Astrocyte of the spinal cord (primary cell): ENCODE measurements at regions not wholly inside any gene's neighbourhood (a gene's known extent, or its start where the extent isn't known, plus 50 kb on each side); places are given as distances from the start of the nearest gene placed in this dataset.

ENCODE experiments used
- DNase-seq: peaks from one replicate; pipeline ENCODE4 v3.0.0; 2011; ENCODE audit warnings: low read depth, low spot score
- H3K4me3 ChIP-seq: 2 replicates; pipeline ENCODE4 v1.5.1; 2011; ENCODE audit warnings: low read depth, mild to moderate bottlenecking, low read length, moderate library complexity
- in situ Hi-C: cut with HindIII; loops from 2 replicates; pipeline ENCODE4 v1.10.0; 2017; ENCODE audit warnings: low sequenced_read_pairs
- TF ChIP-seq, protein P1 (sequence below): IDR thresholded peaks from 2 replicates; pipeline ENCODE4 v1.5.1; 2012; ENCODE audit warnings: low read depth, mild to moderate bottlenecking, low read length, inconsistent platforms

DNA sequence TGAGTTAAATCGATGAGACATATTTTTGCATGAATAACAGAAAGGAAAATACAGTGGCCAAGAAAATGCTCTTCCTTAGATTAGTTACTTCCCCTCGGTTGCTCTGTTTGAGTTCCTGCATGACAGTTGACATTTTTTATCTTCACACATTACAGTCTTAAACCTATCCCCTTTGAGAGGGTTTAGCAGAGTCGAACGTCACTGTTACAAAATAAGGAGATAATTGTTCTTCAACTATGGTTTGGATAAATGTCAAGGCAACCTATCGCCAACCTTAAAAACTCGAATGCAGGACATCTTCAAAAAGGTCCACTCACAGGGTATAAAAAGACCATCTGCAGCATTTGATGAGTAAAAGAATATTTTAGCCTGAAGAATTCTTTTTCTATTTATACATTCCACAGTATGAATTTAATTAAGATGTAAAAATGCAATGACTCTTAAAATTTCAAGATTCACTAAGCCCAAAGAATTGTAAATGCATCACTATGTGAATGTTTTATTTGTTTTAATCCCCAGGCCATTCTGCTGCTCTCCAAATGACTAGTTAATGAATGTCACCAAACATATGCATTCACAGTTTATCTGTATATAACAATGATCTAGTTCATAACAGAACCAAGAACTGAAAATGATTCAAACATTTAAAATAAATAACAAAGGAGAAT lies 68.9 kb upstream of the COL11A1 start:
- TF ChIP-seq, protein P1, sequence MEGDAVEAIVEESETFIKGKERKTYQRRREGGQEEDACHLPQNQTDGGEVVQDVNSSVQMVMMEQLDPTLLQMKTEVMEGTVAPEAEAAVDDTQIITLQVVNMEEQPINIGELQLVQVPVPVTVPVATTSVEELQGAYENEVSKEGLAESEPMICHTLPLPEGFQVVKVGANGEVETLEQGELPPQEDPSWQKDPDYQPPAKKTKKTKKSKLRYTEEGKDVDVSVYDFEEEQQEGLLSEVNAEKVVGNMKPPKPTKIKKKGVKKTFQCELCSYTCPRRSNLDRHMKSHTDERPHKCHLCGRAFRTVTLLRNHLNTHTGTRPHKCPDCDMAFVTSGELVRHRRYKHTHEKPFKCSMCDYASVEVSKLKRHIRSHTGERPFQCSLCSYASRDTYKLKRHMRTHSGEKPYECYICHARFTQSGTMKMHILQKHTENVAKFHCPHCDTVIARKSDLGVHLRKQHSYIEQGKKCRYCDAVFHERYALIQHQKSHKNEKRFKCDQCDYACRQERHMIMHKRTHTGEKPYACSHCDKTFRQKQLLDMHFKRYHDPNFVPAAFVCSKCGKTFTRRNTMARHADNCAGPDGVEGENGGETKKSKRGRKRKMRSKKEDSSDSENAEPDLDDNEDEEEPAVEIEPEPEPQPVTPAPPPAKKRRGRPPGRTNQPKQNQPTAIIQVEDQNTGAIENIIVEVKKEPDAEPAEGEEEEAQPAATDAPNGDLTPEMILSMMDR = no peak
- no peak for DNase-seq
- in situ Hi-C loops = no loop called here
- H3K4me3 ChIP-seq = no peak overlapping the region

- DNase-seq = no peak
- no peak overlapping the region for H3K4me3 ChIP-seq
- in situ Hi-C loops = no loop called here
- TF ChIP-seq, protein P1 = no peak
Observed at GRCh38 chr1:103171041-103171590, 62.8 kb upstream of the COL11A1 start.

- in situ Hi-C loops = no loop called here
- TF ChIP-seq, protein P1 = no peak
- DNase-seq = no peak
- no peak overlapping the region for H3K4me3 ChIP-seq
Observed at GRCh38 chr1:103170609-103171008, 62.3 kb upstream of the COL11A1 start.

DNA sequence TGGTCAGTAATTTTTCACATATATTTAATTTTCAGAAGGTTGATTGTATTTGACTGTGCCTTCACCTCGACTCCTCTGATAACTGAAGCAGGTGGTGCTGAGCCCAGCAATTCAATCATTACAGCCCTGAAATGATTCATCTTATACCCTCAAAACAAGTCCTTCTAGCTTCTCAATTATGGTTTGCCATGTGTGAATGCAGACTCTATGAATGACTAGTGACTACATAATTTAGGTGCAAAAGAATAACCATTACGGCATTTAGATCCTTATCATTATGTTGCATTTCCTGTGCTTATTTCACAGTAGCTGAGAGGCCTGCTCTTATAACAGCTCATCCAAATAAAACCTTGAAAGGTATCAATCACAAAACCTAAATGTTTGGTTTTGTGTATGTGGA lies 54.0 kb upstream of the COL11A1 start:
- TF ChIP-seq, protein P1 = no peak
- no peak for DNase-seq
- no peak overlapping the region for H3K4me3 ChIP-seq
- in situ Hi-C loops = no loop called here

DNA sequence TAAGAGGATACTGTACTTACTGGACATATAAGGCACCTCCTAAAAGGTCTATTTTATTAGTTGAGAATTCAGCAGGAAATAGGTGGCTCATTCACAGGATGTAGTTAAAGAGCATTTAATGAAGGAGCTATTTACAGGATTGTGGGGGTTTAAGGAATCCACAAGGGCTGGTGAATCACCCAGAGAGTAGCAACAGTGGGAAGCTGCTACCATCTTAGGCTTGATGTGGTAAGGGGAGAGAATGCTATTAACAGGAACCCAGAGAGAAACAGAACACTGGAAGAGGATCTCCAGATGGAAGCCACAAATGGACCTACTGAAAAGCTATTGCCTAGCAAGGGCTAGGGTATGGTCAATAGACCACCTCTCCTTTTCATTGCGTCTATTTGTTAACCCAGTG lies 52.0 kb upstream of the COL11A1 start:
- DNase-seq = peak; percentile 38
- H3K4me3 ChIP-seq = no peak overlapping the region
- TF ChIP-seq, protein P1 = no peak
- in situ Hi-C loops = no loop called here
